Osteocyte (in vitro differentiated cells): ENCODE measurements at regions not wholly inside any gene's neighbourhood (a gene's known extent, or its start where the extent isn't known, plus 50 kb on each side); places are given as distances from the start of the nearest gene placed in this dataset.
A peak's percentile ranks its signal among the peaks of the same experiment; 100 is the strongest.

ENCODE experiments used
- DNase-seq: peaks from one replicate; pipeline ENCODE4 v3.0.0; 2021; ENCODE audit warnings: mixed read lengths; ENCODE audit not compliant: unreplicated experiment; ENCODE audit errors: extremely low spot score
- H3K27ac Mint-ChIP-seq: one replicate; pipeline ENCODE4 v1.8.0; 2021; ENCODE audit warnings: mild to moderate bottlenecking, mixed read lengths; ENCODE audit not compliant: unreplicated experiment
- H3K27me3 Mint-ChIP-seq: one replicate; pipeline ENCODE4 v1.8.0; 2021; ENCODE audit warnings: mixed read lengths; ENCODE audit not compliant: unreplicated experiment
- H3K36me3 Mint-ChIP-seq: one replicate; pipeline ENCODE4 v1.8.0; 2021; ENCODE audit warnings: mixed read lengths; ENCODE audit not compliant: unreplicated experiment
- H3K4me1 Mint-ChIP-seq: one replicate; pipeline ENCODE4 v1.8.0; 2021; ENCODE audit warnings: mixed read lengths; ENCODE audit not compliant: unreplicated experiment
- H3K4me3 Mint-ChIP-seq: one replicate; pipeline ENCODE4 v1.8.0; 2021; ENCODE audit warnings: mild to moderate bottlenecking, moderate library complexity, mixed read lengths; ENCODE audit not compliant: unreplicated experiment
- H3K9me3 Mint-ChIP-seq: one replicate; pipeline ENCODE4 v1.8.0; 2021; ENCODE audit warnings: mixed read lengths; ENCODE audit not compliant: unreplicated experiment
- TF ChIP-seq, protein P1 (sequence below): fragments of 200-600 bp; sonication (generic); IDR thresholded peaks from 2 replicates; pipeline ENCODE4 v1.5.0; 2021; ENCODE audit warnings: antibody characterized with exemption, mild to moderate bottlenecking, moderate library complexity

GRCh38 chr18:73714466-73714865, 433.2 kb downstream of the FBXO15 start:
- Mint-ChIP-seq H3K27me3 (no peaks in the 10 kb centered on the region), H3K36me3 (peaks cover 2% of the 10 kb centered on the region), H3K4me3 (no peak overlapping the region), H3K27ac (no peak overlapping the region), H3K9me3 (peaks cover 14% of the 10 kb centered on the region), H3K4me1 (peaks cover 22% of the 10 kb centered on the region)
- no peak for DNase-seq
- TF ChIP-seq, protein P1, sequence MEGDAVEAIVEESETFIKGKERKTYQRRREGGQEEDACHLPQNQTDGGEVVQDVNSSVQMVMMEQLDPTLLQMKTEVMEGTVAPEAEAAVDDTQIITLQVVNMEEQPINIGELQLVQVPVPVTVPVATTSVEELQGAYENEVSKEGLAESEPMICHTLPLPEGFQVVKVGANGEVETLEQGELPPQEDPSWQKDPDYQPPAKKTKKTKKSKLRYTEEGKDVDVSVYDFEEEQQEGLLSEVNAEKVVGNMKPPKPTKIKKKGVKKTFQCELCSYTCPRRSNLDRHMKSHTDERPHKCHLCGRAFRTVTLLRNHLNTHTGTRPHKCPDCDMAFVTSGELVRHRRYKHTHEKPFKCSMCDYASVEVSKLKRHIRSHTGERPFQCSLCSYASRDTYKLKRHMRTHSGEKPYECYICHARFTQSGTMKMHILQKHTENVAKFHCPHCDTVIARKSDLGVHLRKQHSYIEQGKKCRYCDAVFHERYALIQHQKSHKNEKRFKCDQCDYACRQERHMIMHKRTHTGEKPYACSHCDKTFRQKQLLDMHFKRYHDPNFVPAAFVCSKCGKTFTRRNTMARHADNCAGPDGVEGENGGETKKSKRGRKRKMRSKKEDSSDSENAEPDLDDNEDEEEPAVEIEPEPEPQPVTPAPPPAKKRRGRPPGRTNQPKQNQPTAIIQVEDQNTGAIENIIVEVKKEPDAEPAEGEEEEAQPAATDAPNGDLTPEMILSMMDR: no peak

DNA sequence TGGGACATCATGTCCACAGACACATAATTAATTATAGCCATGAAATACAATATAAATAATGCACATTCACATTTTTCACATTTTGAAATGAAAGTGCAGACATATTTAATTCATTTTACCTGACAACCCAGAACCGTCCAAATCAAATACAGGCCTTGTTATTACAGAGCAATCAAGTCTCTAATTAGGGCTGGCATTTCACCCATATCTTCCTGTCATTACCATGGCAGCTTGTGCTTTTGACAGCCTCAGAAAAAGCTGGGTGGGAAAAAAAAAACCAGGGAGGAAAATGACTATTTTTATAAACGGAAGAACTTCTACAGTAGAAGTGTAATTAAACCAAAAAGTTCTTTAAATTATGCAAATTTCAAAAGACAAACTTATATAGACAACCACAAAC, 436.4 kb downstream of the FBXO15 start:
- H3K27me3 Mint-ChIP-seq: no peaks in the 10 kb centered on the region
- H3K36me3 Mint-ChIP-seq: no peaks in the 10 kb centered on the region
- H3K4me3 Mint-ChIP-seq: no peak overlapping the region
- DNase-seq: no peak
- H3K9me3 Mint-ChIP-seq: peaks cover 18% of the 10 kb centered on the region
- H3K27ac Mint-ChIP-seq: no peak overlapping the region
- TF ChIP-seq, protein P1: no peak
- H3K4me1 Mint-ChIP-seq: peaks cover 22% of the 10 kb centered on the region

DNA sequence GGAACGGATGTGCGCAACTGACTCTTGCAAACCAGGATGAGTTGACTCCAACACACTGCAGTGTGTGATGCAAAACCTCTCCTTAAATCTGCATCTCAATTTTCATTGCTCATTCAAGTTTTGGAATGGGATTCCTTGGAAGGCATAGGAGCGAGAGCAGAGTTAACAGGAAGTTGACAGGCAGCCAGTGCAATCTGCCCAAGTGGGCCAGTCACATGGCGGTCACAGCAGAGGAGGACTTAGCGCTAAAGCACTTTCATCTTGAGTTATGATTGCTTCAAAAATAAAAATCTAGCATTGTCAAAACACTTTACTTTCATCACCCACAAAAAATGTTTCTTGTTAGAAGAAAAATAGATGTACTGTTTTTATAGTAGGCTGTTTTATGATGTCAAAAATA, 439.0 kb downstream of the FBXO15 start:
- Mint-ChIP-seq H3K9me3 (peaks cover 23% of the 10 kb centered on the region), H3K4me1 (peaks cover 22% of the 10 kb centered on the region), H3K36me3 (no peaks in the 10 kb centered on the region), H3K4me3 (no peak overlapping the region), H3K27me3 (no peaks in the 10 kb centered on the region), H3K27ac (peak overlapping the region; percentile 38)
- no peak for DNase-seq
- TF ChIP-seq, protein P1: no peak

- Mint-ChIP-seq H3K9me3 (peaks cover 23% of the 10 kb centered on the region), H3K36me3 (no peaks in the 10 kb centered on the region), H3K27ac (peak overlapping the region; percentile 7), H3K4me1 (peaks cover 13% of the 10 kb centered on the region), H3K4me3 (no peak overlapping the region), H3K27me3 (no peaks in the 10 kb centered on the region)
- DNase-seq: no peak
- TF ChIP-seq, protein P1: no peak
These were observed 440.6 kb downstream of the FBXO15 start for GRCh38 chr18:73707035-73707434.

- no peak for DNase-seq
- no peaks in the 10 kb centered on the region for H3K4me1 Mint-ChIP-seq
- no peak overlapping the region for H3K27ac Mint-ChIP-seq
- no peak overlapping the region for H3K4me3 Mint-ChIP-seq
- no peaks in the 10 kb centered on the region for H3K36me3 Mint-ChIP-seq
- TF ChIP-seq, protein P1: no peak
- H3K9me3 Mint-ChIP-seq: peaks cover 8% of the 10 kb centered on the region
- H3K27me3 Mint-ChIP-seq: no peaks in the 10 kb centered on the region
These were observed 450.3 kb downstream of the FBXO15 start for GRCh38 chr18:73697353-73697752.
